NCI-H1417 treated with DMSO at 0.1 percent for 48 hours (cell line): ENCODE measurements at regions not wholly inside any gene's neighbourhood (a gene's known extent, or its start where the extent isn't known, plus 50 kb on each side); places are given as distances from the start of the nearest gene placed in this dataset.
"Not testable (repeated sequence)": the region's sequence is repeated elsewhere in the genome, so short reads cannot be mapped to it uniquely, and the experiment has no call there.

ENCODE experiments used
- DNase-seq: peaks from one replicate; lab custom pipeline; 2025; lab: John Stamatoyannopoulos, UW

- no peak for DNase-seq
Measured at GRCh38 chr11:28976012-28976800, 868.0 kb downstream of the METTL15 start.

GRCh38 chr11:28969832-28970231 lies 861.6 kb downstream of the METTL15 start:
- no peak for DNase-seq

GRCh38 chr11:28966951-28967350 lies 858.8 kb downstream of the METTL15 start:
- no peak for DNase-seq

- DNase-seq: no peak
Measured at GRCh38 chr11:28965819-28966218, 857.6 kb downstream of the METTL15 start.

- DNase-seq: no peak
Measured at GRCh38 chr11:28964811-28965210, 856.6 kb downstream of the METTL15 start.

- no peak for DNase-seq
Measured at GRCh38 chr11:28963187-28963586, 855.0 kb downstream of the METTL15 start.

GRCh38 chr11:28962502-28962901 lies 854.3 kb downstream of the METTL15 start:
- DNase-seq: no peak

GRCh38 chr11:28961726-28962125 lies 853.5 kb downstream of the METTL15 start:
- no peak for DNase-seq

- DNase-seq: no peak
Measured at GRCh38 chr11:28956446-28956845, 848.3 kb downstream of the METTL15 start.

GRCh38 chr11:28951191-28951590 lies 843.0 kb downstream of the METTL15 start:
- DNase-seq: no peak

- DNase-seq: no peak
Measured at GRCh38 chr11:28939381-28939780, 831.2 kb downstream of the METTL15 start.

- no peak for DNase-seq
Measured at GRCh38 chr11:28938091-28938490, 829.9 kb downstream of the METTL15 start.

GRCh38 chr11:28932940-28933339 lies 824.8 kb downstream of the METTL15 start:
- DNase-seq: no peak

GRCh38 chr11:28924004-28924403 lies 815.8 kb downstream of the METTL15 start:
- DNase-seq: no peak

GRCh38 chr11:28922386-28922981 lies 814.3 kb downstream of the METTL15 start:
- DNase-seq: no peak

- no peak for DNase-seq
Measured at GRCh38 chr11:28919194-28919593, 811.0 kb downstream of the METTL15 start.

GRCh38 chr11:28913883-28914282 lies 805.7 kb downstream of the METTL15 start:
- no peak for DNase-seq

- no peak for DNase-seq
Measured at GRCh38 chr11:28911829-28912228, 803.6 kb downstream of the METTL15 start.

GRCh38 chr11:28910926-28911325 lies 802.7 kb downstream of the METTL15 start:
- no peak for DNase-seq

- DNase-seq: no peak
Measured at GRCh38 chr11:28903716-28904115, 795.5 kb downstream of the METTL15 start.

- DNase-seq: no peak
Measured at GRCh38 chr11:28900427-28900826, 792.2 kb downstream of the METTL15 start.

GRCh38 chr11:28899706-28900105 lies 791.5 kb downstream of the METTL15 start:
- no peak for DNase-seq

- DNase-seq: not testable (repeated sequence)
Measured at GRCh38 chr11:28890601-28891040, 782.4 kb downstream of the METTL15 start.

GRCh38 chr11:28887681-28888080 lies 779.5 kb downstream of the METTL15 start:
- no peak for DNase-seq
